ENCODE measurements at regions not wholly inside any gene's neighbourhood (a gene's known extent, or its start where the extent isn't known, plus 50 kb on each side); places are given as distances from the start of the nearest gene placed in this dataset.

GRCh38 chr12:131330106-131330815 is 376.6 kb downstream of the ADGRD1 start:
- DNase-seq (no peak), ATAC-seq (ENCODE audit: insufficient read depth, low FRiP score) (no peak)
- Histone ChIP-seq H3K4me1 (ENCODE audit: control insufficient read depth in 5 of 5, insufficient read depth in 5 of 5, low read length in 5 of 5) (no peaks in the 10 kb centered on the region), H3K9ac (ENCODE audit: insufficient read depth in 1 of 2, low read length in 2 of 2) (no peak overlapping the region), H3K9me3 (ENCODE audit: control insufficient read depth in 4 of 4, insufficient read depth in 3 of 4, low read length in 3 of 4) (peaks cover 0 to 2% (median 0%) of the 10 kb centered on the region in 4 donors), H3K36me3 (ENCODE audit: control insufficient read depth in 4 of 4, insufficient read depth in 4 of 4, low read length in 4 of 4) (no peaks in the 10 kb centered on the region), H3K27me3 (ENCODE audit: control insufficient read depth in 3 of 3, insufficient read depth in 3 of 3, low read length in 2 of 3) (peaks cover 0 to 3% (median 0%) of the 10 kb centered on the region in 3 donors), H3K27ac (ENCODE audit: low read depth in 1 of 2, low read length in 1 of 2) (no peak overlapping the region), H3K4me3 (no peak overlapping the region)
- TF ChIP-seq CTCF (IDR thresholded peaks at IDR 0.05; ENCODE audit: control extremely low read depth, extremely low read depth): no peak
- WGBS, 2 donors: 81 to 93% methylated on average over 9 of the region's 9 CpGs

GRCh38 chr12:131331148-131331750 is 377.5 kb downstream of the ADGRD1 start:
- WGBS, 2 donors: 79 to 88% methylated on average over 2 of the region's 2 CpGs

GRCh38 chr12:131332224-131332623 is 378.5 kb downstream of the ADGRD1 start:
- Histone ChIP-seq H3K9me3 (ENCODE audit: control insufficient read depth in 4 of 4, insufficient read depth in 3 of 4, low read length in 3 of 4) (peaks cover 0 to 2% (median 0%) of the 10 kb centered on the region in 4 donors), H3K27ac (ENCODE audit: low read depth in 1 of 2, low read length in 1 of 2) (no peak overlapping the region), H3K4me1 (ENCODE audit: control insufficient read depth in 5 of 5, insufficient read depth in 5 of 5, low read length in 5 of 5) (no peaks in the 10 kb centered on the region), H3K36me3 (ENCODE audit: control insufficient read depth in 4 of 4, insufficient read depth in 4 of 4, low read length in 4 of 4) (no peaks in the 10 kb centered on the region), H3K27me3 (ENCODE audit: control insufficient read depth in 3 of 3, insufficient read depth in 3 of 3, low read length in 2 of 3) (peaks cover 0 to 4% (median 0%) of the 10 kb centered on the region in 3 donors), H3K9ac (ENCODE audit: insufficient read depth in 1 of 2, low read length in 2 of 2) (no peak overlapping the region), H3K4me3 (no peak overlapping the region)
- no peak for ATAC-seq (ENCODE audit: insufficient read depth, low FRiP score)
- no peak for DNase-seq
- 80 to 84% methylated on average over 12 of the region's 12 CpGs for WGBS, 2 donors
- no peak for TF ChIP-seq CTCF (IDR thresholded peaks at IDR 0.05; ENCODE audit: control extremely low read depth, extremely low read depth)

More at GRCh38 chr12:131331148-131331750, 377.5 kb downstream of the ADGRD1 start:
- no peaks in the 10 kb centered on the region for H3K36me3 ChIP-seq (ENCODE audit: control insufficient read depth in 4 of 4, insufficient read depth in 4 of 4, low read length in 4 of 4)
- TF ChIP-seq CTCF (IDR thresholded peaks at IDR 0.05; ENCODE audit: control extremely low read depth, extremely low read depth): no peak
- peaks cover 0 to 4% (median 0%) of the 10 kb centered on the region in 3 donors for H3K27me3 ChIP-seq (ENCODE audit: control insufficient read depth in 3 of 3, insufficient read depth in 3 of 3, low read length in 2 of 3)
- peaks cover 0 to 2% (median 0%) of the 10 kb centered on the region in 4 donors for H3K9me3 ChIP-seq (ENCODE audit: control insufficient read depth in 4 of 4, insufficient read depth in 3 of 4, low read length in 3 of 4)
- no peak overlapping the region for H3K9ac ChIP-seq (ENCODE audit: insufficient read depth in 1 of 2, low read length in 2 of 2)
- no peaks in the 10 kb centered on the region for H3K4me1 ChIP-seq (ENCODE audit: control insufficient read depth in 5 of 5, insufficient read depth in 5 of 5, low read length in 5 of 5)
- DNase-seq: no peak
- ATAC-seq (ENCODE audit: insufficient read depth, low FRiP score): no peak
- no peak overlapping the region for H3K4me3 ChIP-seq
- no peak overlapping the region for H3K27ac ChIP-seq (ENCODE audit: low read depth in 1 of 2, low read length in 1 of 2)
